ENCODE measurements at regions not wholly inside any gene's neighbourhood (a gene's known extent, or its start where the extent isn't known, plus 50 kb on each side); places are given as distances from the start of the nearest gene placed in this dataset.

DNA sequence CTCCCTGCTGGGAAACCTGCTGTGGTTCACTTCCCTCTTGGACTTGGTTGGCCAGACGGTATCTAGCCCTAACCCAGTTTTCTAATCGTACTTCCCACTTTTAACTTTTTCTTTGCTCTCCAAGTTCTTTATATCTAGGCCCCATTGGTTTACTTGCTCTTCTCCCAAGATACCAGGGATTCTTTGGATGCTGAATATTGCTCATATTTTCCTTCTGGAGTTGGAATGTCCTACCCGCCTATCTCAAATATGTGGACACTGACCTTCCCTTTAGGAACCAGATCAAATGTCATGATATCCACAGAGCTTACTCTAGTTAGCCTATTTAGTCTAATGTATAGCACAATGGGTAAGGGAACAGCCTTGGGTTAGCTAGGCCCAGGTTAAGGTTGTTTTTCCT, 228.6 kb downstream of the DACT1 start:
- TF ChIP-seq CTCF (IDR thresholded peaks at IDR 0.05; ENCODE audit: borderline replicate concordance, extremely low read depth, low read length, poor library complexity, severe bottlenecking) (no peak), EZH2 (IDR thresholded peaks at IDR 0.05; ENCODE audit: borderline replicate concordance, low read depth, low read length, severe bottlenecking) (no peak)

Data from DND-41 (cell line).